Ammon's horn (tissue), 1 donor: ENCODE measurements at regions not wholly inside any gene's neighbourhood (a gene's known extent, or its start where the extent isn't known, plus 50 kb on each side); places are given as distances from the start of the nearest gene placed in this dataset.
A peak's percentile ranks its signal among the peaks of the same experiment; 100 is the strongest.
"Not testable (repeated sequence)": the region's sequence is repeated elsewhere in the genome, so short reads cannot be mapped to it uniquely, and the experiment has no call there.

Source experiments
- DNase-seq: peaks from one replicate; pipeline ENCODE4 v3.0.0-alpha.2; 2016; ENCODE audit warnings: low spot score

DNA sequence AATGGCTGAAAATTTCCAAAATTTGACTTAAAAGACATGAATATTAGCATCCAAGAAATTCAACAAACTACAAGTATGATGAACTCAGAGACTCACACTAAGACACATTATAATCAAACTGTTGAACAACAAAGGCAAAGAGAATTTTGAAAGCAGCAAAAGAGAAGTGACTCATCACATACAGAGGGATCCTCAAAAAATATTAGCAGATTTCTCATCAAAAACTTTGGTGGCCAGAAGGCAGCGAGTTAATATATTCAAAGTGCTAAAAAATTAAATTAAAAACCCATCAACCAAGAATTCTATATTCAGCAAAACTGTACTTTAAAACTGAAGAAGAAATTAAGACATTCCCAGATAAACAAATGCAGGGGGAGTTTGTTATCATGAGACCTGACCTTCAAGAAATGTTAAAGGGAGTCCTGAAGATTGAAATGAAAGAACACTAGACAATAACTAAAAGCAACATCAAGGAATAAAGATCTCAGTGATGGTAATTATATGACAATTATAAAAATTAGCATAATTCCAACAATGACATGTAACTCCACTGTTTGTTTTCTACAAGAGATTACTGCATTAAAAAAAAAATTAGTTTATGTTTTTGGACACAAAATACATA is 150.0 kb downstream of the RNASET2 start:
- no peak for DNase-seq

DNA sequence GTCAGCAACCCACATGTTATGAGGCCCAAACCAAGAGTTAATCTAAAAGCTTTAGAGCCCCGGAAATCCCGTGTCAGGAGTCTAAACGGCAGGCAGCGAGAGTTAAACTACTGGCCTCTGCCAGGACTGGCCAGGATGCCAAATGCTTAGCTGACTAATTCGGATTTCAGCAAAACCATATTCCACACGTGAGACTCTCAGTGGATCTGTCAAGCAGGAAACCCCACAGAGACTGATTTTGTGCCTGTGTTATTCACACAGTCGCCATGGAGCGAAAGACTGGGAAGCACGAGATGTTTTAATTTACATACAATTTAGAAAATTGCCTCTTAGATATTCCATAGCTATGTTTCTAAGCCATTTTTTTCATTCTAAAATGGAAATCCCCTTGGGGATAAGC is 152.9 kb downstream of the RNASET2 start:
- DNase-seq, result no peak

GRCh38 chr6:166802401-166802800 is 153.9 kb downstream of the RNASET2 start:
- peak; percentile 31 for DNase-seq

DNA sequence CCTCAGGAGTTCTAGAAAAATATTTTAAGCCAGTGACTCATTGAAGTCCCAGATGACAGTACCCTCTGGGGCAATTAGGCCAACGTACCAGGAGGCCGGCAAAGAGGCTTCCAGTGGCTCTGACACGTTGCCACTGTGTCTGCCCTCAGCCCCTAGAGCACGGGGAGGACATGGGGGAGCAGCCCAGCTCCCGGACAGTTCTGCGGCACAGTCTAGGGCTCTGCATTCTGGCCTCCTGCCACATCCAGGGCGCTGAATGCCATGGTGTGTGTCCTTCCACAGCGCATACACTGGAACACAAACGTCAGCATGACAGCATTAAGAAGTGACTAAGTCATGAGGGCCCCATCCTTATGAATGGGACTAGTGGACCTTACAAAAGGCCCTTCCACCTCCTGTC is 156.2 kb downstream of the RNASET2 start:
- no peak for DNase-seq

DNA sequence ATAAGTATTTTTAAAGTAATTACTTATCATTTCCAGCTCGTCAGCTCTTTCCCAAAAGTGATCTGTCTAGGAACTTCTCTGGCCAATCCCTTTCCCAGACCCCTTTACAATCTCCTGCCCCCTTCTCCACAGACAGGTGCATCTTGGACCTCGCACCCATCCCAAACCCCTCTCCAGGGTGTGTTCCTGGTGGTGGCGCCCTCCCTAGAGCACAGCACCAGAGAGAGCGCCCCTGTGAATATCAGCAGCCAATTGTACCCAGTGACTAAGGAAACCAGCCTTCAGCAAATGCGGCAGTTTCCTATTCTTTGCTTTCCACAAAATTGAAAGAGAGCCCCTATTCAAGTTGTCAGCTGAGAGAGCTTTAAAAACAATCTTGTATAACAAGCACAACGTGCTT is 157.7 kb downstream of the RNASET2 start:
- DNase-seq, result peak; percentile 30

DNA sequence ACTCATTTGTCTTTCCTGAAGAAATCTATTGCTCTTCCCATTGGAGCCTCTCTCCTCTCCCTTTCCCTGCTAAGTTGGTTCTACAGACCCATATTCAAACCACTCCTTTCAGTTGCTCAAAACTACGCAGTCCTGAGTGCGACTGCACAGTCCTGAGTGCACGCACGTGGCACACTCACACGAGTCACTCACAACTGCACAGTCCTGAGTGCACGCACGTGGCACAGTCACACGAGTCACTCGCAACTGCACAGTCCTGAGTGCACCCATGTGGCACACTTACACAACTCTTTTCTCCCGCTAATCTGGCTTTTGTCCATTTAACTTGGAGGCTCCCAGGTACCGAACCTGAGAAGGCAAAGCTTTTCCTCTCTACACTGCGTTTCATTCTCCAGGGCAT is 159.7 kb downstream of the RNASET2 start:
- no peak for DNase-seq

DNA sequence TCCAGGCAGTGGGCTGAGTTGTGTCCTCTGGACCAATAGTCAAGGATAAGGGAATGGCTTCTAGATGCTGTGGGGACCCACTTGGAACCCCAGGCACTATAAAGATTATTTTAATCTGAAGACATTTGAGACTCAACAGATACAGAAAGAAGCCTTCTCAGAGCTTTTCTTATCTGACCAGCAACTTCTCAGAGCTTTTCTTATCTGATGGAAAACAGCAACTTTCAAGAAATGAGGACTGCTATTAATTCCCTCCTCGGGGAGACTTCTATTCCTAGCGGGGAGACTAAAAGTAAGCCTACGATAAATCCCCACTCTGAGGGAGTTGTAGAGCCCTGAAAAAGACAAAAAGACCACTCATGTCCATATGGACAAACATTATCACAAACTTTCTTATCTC is 160.5 kb downstream of the RNASET2 start:
- DNase-seq, result no peak

GRCh38 chr6:166790808-166791207 is 163.8 kb upstream of the RPS6KA2 start:
- not testable (repeated sequence) for DNase-seq

DNA sequence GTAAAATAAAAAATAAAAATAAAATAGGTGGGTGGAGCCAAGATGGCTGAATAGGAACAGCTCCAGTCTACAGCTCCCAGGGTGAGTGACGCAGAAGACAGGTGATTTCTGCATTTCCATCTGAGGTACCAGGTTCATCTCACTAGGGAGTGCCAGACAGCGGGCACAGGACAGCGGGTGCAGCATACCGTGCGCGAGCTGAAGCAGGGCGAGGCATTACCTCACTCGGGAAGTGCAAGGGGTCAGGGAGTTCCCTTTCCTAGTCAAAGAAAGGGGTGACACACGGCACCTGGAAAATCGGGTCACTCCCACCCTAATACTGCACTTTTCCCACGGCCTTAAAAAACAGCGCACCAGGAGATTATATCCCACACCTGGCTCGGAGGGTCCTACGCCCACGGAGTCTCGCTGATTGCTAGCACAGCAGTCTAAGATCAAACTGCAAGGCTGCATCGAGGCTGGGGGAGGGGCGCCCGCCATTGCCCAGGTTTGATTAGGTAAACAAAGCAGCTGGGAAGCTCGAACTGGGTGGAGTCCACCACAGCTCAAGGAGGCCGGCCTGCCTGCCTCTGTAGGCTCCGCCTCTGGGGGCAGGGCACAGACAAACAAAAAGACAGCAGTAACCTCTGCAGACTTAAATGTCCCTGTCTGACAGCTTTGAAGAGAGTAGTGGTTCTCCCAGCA is 161.9 kb upstream of the RPS6KA2 start:
- not testable (repeated sequence) for DNase-seq

DNA sequence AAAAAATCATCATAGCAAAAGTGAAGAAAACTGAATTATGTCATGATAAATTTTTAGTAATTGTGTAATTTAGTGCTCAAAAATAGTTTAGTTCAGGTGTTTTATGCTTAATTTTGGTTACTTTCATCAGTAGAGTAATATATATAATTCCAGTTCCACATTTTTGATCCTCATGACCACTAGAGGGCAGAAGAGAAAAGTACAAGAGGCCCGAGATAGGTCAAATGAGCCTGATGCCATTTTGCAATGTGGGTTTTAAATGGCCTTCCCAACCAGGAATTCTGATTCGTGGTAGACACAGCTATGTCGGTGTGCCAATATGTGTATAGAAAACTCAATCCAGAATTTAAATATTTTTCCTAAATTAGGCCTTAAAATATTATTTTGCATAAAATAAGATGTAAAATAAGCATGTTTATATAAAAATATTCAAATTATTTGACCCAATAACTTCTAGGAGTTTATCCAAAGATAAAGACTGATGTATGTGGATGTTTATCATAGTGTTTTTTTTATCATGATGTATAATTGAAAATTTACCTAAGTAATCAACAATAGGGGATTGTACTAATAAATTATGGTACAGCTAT is 159.7 kb upstream of the RPS6KA2 start:
- DNase-seq, result peak; percentile 72

GRCh38 chr6:166785131-166785530 is 158.1 kb upstream of the RPS6KA2 start:
- no peak for DNase-seq

GRCh38 chr6:166784691-166785090 is 157.6 kb upstream of the RPS6KA2 start:
- no peak for DNase-seq

GRCh38 chr6:166782520-166782919 is 155.5 kb upstream of the RPS6KA2 start:
- no peak for DNase-seq

DNA sequence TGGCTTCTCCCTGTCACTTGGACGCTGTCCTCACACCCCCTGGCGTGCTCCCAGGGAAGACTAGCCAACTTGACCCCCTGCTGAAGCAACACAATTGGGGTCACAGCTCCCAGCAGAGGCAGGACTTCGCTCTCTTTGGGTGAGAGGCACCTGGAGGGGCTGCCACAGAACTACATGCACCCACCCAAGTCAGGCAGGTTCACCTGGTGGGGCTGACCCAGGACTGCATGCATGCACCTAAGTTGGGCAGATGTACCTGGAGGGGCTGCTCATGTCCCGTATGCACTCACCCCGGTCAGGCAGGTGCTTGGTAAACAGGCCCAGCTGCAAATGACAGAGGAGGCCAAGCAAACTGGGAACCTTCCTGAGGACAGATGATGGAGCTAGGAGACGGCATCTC is 154.3 kb upstream of the RPS6KA2 start:
- DNase-seq, result no peak

GRCh38 chr6:166779963-166780683 is 153.1 kb upstream of the RPS6KA2 start:
- DNase-seq, result no peak

DNA sequence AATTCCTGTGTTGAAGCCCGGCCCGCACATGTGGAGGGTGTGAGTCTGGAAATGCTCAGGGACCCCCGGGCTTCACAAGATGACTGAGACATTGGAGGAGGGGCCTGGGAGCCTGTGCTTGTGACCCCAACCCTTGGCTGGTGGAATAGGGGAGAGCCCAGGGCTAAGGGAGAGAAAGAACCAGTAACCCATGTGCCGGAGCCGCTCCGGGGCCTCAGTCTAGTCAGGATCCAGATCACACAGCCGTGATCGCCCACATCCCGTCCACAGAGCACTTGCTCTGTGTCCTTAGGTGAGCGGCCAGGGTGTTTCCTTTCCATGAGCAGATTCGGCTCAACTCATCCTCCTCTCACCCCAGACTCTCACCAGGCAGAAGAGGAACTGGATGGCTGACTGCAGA is 152.3 kb upstream of the RPS6KA2 start:
- no peak for DNase-seq

DNA sequence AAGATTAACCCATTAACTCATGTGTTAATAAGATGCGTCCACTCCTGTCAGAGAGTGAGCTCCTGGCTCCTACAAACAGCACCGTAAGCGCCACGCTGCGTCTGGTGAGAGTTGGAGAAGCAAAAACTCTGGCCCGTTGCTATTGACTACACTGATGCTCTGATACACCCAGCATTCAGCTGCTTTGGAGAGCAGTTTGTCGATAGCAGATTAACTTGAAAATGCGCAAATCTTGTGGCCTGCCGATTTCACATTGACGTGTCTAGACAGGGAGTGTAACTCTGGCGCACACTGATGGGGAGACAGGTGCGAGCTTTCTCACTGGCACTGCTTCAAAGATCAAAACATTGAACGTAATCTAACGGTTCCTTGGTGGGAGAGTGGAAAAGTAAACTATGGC is 151.7 kb upstream of the RPS6KA2 start:
- peak; percentile 66 for DNase-seq

- DNase-seq, result no peak
Observed at GRCh38 chr6:166778046-166778445, 151.0 kb upstream of the RPS6KA2 start.

DNA sequence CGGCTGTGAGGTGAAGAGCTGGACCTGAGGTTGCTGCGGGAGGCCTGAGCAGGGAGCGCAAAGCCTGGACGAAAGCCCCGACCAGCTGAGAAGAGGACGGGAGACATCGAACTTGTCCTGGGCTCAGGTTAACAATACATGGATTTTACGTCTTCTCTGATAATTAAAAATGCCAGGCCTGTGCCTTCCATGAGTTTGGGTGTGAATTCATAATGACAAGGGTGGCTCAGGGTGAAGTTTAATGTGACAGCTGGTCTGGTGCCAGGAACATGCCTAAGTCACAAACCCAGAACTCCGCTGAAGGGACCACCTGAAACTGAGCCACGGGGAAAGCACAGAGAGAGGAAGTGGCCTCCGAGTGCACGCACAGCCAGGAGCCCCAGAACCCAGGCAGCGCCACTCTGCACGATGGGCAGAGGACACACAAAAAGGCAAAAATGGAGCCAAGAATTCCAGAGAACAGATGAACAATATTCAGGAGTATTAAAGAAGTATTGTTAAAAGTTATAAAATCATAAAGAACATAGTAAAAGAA is 150.1 kb upstream of the RPS6KA2 start:
- DNase-seq, result no peak

GRCh38 chr6:166776571-166776970 is 149.5 kb upstream of the RPS6KA2 start:
- no peak for DNase-seq

GRCh38 chr6:166775923-166776220 is 148.8 kb upstream of the RPS6KA2 start:
- DNase-seq, result no peak

- peak; percentile 87 for DNase-seq
Observed at GRCh38 chr6:166775180-166775922, 148.3 kb upstream of the RPS6KA2 start.
